ENCODE measurements at regions not wholly inside any gene's neighbourhood (a gene's known extent, or its start where the extent isn't known, plus 50 kb on each side); places are given as distances from the start of the nearest gene placed in this dataset.
"Not testable (repeated sequence)": the region's sequence is repeated elsewhere in the genome, so short reads cannot be mapped to it uniquely, and the experiment has no call there.

GRCh38 chr4:173782660-173783059 lies 252.6 kb upstream of the HAND2 start:
- DNase-seq (ENCODE audit: low spot score) (no peak), ATAC-seq (no peak)

DNA sequence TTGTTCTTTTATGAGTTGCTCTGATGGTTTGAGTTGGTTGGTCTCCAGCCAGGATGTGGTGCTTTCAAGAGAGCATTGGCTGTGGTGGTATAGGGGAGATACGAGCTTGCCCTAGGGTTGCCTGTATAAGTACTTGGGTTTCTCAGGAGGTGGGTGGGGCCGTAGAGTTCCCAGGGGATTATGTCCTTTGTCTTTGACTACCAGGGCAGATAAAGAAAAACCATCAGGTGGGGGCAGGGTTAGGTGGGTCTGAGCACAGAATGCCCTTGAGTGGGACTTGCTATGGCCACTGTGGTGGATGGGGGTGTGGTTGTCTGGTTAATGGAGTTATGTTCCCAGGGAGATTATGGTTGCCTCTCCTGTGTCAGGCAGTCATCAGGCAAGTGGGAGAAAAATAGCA lies 247.9 kb upstream of the HAND2 start:
- DNase-seq (ENCODE audit: low spot score): no peak

GRCh38 chr4:173777421-173777820 lies 247.4 kb upstream of the HAND2 start:
- ATAC-seq (no peak), DNase-seq (ENCODE audit: low spot score) (no peak)

More for the DNA sequence above, 247.9 kb upstream of the HAND2 start:
- ATAC-seq: no peak

DNA sequence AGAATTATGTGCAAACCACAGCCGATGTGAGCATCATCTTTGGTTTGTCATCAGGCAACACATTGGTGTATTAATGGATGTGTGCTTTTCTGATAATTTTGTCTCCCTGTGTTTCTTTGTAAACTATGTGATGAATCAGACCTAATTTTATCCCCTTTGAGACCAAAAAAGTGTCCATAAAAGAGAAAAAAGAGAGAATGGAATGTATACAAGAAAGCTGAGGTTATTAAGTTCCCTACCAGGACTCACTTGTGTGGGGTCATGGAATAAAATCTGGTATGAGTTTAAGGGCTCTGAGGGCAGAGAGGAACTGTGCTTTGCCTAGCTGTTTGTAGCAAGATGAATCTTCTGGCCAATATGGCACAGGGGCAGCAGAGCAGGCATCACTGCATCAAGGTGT lies 239.5 kb upstream of the HAND2 start:
- no peak for ATAC-seq
- no peak for DNase-seq (ENCODE audit: low spot score)

DNA sequence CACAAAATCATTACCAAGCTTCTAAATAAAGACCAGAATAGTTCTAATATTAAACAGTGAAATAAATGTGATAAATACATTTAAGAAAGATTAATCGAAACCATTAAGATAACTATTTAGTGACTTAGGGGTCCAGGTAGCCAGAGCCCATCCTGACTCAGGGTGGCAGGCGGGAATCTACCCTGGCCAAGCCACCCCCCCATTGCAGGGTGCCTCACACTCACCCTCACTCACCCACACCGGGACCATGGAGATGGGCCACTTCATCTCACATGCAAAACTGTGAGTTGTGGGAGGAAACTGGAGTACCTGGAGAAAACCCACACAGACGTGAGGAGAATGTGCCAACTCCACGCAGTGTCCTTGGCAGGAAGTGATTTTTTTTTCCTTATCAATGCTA lies 237.6 kb upstream of the HAND2 start:
- no peak for DNase-seq (ENCODE audit: low spot score)
- ATAC-seq: no peak

- ATAC-seq: no peak
- DNase-seq (ENCODE audit: low spot score): no peak
These were observed 236.2 kb upstream of the HAND2 start for GRCh38 chr4:173766171-173766600.

- DNase-seq (ENCODE audit: low spot score) (no peak), ATAC-seq (no peak)
These were observed 235.7 kb upstream of the HAND2 start for GRCh38 chr4:173765751-173766150.

GRCh38 chr4:173763389-173763788 lies 233.4 kb upstream of the HAND2 start:
- ATAC-seq: no peak
- no peak for DNase-seq (ENCODE audit: low spot score)

DNA sequence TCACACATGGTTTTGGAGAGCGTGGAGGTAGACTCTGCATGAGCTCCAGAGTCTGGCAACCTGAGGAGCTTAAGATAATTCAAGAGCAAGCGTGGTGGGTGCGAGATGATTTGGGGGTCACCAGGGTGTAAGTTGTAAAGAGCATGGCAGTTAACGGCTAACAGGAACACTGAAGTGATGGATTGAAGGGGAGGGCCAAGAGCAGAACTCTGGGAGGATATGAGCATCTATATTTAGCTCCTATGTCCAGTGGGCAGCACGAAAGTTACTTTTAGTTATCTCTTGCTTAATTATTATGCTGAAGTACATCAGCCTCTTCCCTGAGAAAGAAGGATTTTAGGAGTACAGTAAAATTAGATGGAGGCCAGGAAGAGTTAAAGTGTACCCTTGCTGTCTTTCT lies 231.9 kb upstream of the HAND2 start:
- DNase-seq (ENCODE audit: low spot score): no peak
- no peak for ATAC-seq

- ATAC-seq: no peak
These were observed 231.2 kb upstream of the HAND2 start for GRCh38 chr4:173761236-173761635.

DNA sequence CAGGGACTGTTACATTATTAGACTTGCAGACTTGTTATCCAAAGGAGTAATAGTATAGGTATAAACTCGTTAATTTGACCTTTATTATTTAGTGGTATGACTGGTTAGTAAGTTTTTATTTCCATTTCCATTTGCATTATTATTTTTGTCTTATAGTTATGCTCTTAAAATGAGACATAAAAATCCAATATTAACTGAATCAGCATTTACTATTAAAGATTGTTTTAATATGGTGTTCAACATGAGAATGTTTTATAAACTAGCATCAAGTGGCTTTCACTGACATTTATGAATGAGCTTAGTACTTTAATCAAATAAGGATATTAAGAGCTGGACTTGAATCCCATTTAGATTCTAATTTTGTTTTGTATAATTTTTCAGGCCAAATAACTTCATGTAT lies 228.1 kb upstream of the HAND2 start:
- DNase-seq (ENCODE audit: low spot score) (no peak), ATAC-seq (no peak)

More at GRCh38 chr4:173761236-173761635, 231.2 kb upstream of the HAND2 start:
- DNase-seq (ENCODE audit: low spot score): no peak

- DNase-seq (ENCODE audit: low spot score) (no peak), ATAC-seq (no peak)
These were observed 223.4 kb upstream of the HAND2 start for GRCh38 chr4:173753408-173753807.

DNA sequence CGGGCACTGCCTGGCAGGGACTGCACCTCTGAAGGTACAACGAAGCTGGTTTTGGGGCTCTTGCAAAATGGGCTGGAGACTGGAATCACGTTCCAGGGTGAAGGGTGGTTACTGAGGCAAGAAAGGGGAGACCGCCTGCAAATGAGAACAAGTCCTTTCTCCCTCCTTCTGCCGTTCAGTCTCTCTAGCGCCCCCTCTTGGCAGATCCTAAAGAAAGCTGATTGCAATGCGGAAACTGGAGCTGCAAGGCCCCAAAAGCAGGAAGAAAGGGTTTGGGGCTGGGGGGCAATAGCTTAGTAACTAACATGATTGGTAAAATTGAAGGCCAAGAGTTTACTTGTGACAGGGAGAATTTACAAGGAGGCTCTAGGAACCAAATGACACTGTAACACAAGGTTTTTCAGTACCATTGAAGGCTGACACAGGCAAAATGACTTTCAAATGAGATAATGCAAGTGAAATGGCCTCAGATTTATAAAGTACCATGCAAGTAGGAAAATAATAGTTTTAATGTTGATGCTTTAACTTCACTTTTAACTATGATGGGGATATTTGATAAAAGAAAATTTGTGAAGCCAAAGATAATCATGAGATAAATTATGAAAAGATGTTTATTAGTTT lies 222.7 kb upstream of the HAND2 start:
- ATAC-seq: no peak
- no peak for DNase-seq (ENCODE audit: low spot score)

- ATAC-seq: no peak
- DNase-seq (ENCODE audit: low spot score): no peak
These were observed 218.3 kb upstream of the HAND2 start for GRCh38 chr4:173748353-173748752.

- DNase-seq (ENCODE audit: low spot score): no peak
- no peak for ATAC-seq
These were observed 217.7 kb upstream of the HAND2 start for GRCh38 chr4:173747537-173748257.

GRCh38 chr4:173746424-173746823 lies 216.4 kb upstream of the HAND2 start:
- no peak for DNase-seq (ENCODE audit: low spot score)
- ATAC-seq: no peak

- DNase-seq (ENCODE audit: low spot score) (no peak), ATAC-seq (no peak)
These were observed 215.7 kb upstream of the HAND2 start for GRCh38 chr4:173745765-173746164.

GRCh38 chr4:173736840-173737239 lies 206.8 kb upstream of the HAND2 start:
- no peak for ATAC-seq
- no peak for DNase-seq (ENCODE audit: low spot score)

DNA sequence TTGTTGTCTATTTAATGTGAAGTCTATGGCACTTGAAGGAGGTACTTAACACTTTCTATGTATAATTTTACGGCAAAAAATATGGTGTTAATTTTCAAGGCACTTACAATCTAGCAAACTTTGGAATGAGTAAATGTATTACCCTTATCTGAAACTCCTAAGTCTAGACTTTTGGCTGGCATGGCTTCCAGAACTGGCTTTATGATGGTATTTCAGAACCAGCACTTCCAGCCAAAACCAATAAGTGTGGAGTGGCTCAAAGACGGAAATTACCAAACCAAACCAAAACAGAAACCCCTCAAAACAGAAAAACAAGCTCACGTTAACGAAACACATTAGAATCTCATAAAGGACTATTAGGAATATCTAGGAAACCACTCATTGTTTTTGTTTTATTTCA lies 205.6 kb upstream of the HAND2 start:
- no peak for DNase-seq (ENCODE audit: low spot score)
- ATAC-seq: no peak

GRCh38 chr4:173735049-173735448 lies 205.0 kb upstream of the HAND2 start:
- no peak for DNase-seq (ENCODE audit: low spot score)
- ATAC-seq: no peak

GRCh38 chr4:173731257-173731656 lies 201.2 kb upstream of the HAND2 start:
- DNase-seq (ENCODE audit: low spot score) (no peak), ATAC-seq (no peak)

- ATAC-seq (no peak), DNase-seq (ENCODE audit: low spot score) (no peak)
These were observed 192.0 kb upstream of the HAND2 start for GRCh38 chr4:173722075-173722474.

DNA sequence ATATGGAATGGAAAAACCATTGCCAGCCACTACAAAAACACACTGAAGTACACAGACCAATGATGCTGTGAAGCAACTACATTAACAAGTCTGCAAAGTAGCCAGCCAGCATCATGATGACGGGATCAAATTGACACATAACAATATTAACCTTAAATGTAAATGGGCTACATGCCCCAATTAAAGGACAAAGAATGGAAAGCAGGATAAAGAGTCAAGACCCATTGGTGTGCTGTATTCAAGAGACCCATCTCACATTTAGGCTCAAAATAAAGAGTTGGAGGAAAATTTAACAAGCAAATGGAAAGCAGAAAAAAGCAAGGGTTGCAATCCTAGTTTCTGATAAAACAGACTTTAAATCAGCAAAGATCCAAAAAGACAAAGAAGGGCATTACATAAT lies 188.5 kb upstream of the HAND2 start:
- ATAC-seq; DNase-seq (ENCODE audit: low spot score): not testable (repeated sequence)

Measured in left lobe of liver (tissue), 2 donors.